ENCODE measurements at regions not wholly inside any gene's neighbourhood (a gene's known extent, or its start where the extent isn't known, plus 50 kb on each side); places are given as distances from the start of the nearest gene placed in this dataset.
"Not testable (repeated sequence)": the region's sequence is repeated elsewhere in the genome, so short reads cannot be mapped to it uniquely, and the experiment has no call there.

GRCh38 chr12:59346248-59346647 lies 249.6 kb upstream of the SLC16A7 start:
- DNase-seq (ENCODE audit: low spot score) = not testable (repeated sequence)

DNA sequence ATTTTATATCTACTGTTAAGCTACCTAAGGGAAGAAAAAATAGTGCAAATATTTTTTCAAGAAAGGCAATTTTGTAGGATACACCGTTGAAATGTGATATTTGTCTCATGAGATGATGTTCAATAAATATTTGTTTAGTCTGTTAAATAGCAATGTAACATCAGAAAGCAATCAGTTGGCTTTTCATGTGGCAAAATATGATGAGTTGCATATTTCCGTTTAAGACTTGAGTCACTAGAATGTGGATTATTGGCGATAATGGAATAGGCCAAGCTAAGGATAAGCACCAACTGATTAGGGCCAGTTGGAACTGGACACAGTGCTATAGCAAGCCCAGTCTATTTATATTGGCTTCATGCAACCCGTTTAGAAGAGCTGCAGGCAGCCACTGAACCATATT lies 250.4 kb upstream of the SLC16A7 start:
- no peak for DNase-seq (ENCODE audit: low spot score)

DNA sequence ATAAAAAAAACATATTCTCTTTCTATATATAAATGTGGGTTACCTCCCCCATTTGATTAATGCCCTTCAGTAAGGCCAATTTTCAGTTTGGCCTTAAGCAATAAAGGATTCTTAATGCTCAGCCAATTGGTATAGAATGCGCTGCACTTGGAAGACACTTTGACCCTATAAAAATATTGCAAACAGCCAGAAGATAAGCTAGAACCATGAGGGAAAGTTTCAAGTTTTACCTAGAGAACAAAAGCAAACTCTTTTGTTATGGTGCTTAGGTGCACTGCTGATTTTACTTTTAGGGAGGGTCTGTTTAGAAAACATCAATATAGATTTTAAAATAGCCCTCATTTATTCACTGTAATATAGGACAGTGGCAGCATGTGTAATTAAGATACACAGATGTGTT lies 251.6 kb upstream of the SLC16A7 start:
- no peak for DNase-seq (ENCODE audit: low spot score)

- no peak for DNase-seq (ENCODE audit: low spot score)
These were observed 266.4 kb upstream of the SLC16A7 start for GRCh38 chr12:59329462-59329861.

DNA sequence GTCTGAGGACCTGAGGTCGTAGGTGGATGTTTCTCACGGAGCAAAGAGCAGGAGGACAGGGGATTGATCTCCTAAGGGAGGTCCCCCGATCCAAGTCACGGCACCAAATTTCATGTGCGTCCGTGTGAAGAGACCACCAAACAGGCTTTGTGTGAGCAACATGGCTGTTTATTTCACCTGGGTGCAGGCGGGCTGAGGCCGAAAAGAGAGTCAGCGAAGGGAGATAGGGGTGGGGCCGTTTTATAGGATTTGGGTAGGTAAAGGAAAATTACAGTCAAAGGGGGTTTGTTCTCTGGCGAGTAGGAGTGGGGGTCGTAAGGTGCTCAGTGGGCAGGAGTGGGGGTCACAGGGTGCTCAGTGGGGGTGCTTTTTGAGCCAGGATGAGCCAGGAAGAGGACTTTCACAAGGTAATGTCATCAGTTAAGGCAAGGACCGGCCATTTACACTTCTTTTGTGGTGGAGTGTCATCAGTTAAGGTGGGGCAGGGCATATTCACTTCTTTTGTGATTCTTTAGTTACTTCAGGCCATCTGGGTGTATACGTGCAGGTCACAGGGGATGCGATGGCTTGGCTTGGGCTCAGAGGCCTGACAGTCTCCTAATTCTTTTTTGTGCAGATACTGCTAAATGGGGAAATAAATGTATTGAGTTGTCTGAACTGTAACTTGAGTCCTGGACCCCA lies 267.3 kb upstream of the SLC16A7 start:
- not testable (repeated sequence) for DNase-seq (ENCODE audit: low spot score)

DNA sequence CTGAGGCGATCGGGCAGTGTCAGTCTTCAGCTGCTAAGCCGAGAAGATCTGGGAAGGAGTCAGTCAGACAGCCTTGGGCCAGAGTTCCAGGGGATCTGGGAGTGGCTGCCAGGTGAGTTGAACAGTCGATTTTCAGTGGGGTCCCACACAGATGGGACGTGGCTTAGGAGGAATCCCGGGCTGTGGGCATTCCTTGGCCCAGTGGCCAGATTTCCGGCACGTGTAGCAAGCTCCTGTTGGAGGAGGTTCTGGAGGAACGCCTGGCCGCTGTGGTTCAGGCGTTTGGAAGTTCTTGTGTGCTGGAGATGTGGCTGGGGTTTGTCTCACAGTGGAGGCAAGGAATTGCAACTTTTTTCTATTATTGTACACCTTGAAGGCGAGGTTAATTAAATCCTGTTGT lies 269.4 kb upstream of the SLC16A7 start:
- not testable (repeated sequence) for DNase-seq (ENCODE audit: low spot score)

GRCh38 chr12:59322473-59322872 lies 273.4 kb upstream of the SLC16A7 start:
- no peak for DNase-seq (ENCODE audit: low spot score)

DNA sequence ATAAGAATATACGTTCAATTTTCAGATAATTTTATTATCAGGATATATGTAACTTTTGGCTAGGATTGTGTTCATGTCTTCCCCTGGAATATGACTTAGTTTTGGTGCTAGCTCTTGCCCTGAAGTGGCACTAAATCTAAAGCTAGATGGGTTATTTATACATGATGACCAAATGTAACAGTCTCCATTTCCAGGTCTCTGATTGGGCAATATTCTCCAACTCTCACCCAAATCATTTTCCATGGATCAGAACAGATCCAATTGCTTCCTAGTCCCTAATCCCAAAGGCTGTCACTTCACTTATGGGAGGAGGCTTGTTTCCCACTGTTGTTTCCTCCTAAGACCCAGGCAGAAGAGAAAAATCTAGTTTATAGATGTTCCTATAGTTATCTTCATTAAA lies 274.6 kb upstream of the SLC16A7 start:
- DNase-seq (ENCODE audit: low spot score) = no peak

GRCh38 chr12:59320112-59320511 lies 275.7 kb upstream of the SLC16A7 start:
- DNase-seq (ENCODE audit: low spot score) = no peak

- DNase-seq (ENCODE audit: low spot score) = no peak
These were observed 276.9 kb upstream of the SLC16A7 start for GRCh38 chr12:59318940-59319339.

GRCh38 chr12:59317598-59317997 lies 278.2 kb upstream of the SLC16A7 start:
- no peak for DNase-seq (ENCODE audit: low spot score)

- DNase-seq (ENCODE audit: low spot score) = no peak
These were observed 278.9 kb upstream of the SLC16A7 start for GRCh38 chr12:59316938-59317337.

DNA sequence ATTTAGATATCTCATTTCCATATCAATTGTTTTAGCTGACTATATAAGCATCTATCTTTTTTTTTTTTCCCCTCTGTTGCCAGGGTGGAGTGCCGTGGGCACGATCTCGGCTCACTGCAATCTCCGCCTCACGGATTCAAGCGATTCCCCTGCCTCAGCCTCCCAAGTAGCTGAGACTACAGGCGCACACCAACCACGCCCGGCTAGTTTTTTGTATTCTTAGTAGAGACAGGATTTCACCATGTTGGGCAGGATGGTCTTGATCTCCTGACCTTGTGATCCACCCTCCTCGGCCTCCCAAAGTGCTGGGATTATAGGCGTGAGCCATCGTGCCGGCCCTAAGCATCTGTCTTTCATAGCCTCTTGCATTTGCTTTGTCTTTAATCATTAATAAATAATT lies 279.5 kb upstream of the SLC16A7 start:
- DNase-seq (ENCODE audit: low spot score) = not testable (repeated sequence)

- no peak for DNase-seq (ENCODE audit: low spot score)
These were observed 281.6 kb upstream of the SLC16A7 start for GRCh38 chr12:59314209-59314608.

DNA sequence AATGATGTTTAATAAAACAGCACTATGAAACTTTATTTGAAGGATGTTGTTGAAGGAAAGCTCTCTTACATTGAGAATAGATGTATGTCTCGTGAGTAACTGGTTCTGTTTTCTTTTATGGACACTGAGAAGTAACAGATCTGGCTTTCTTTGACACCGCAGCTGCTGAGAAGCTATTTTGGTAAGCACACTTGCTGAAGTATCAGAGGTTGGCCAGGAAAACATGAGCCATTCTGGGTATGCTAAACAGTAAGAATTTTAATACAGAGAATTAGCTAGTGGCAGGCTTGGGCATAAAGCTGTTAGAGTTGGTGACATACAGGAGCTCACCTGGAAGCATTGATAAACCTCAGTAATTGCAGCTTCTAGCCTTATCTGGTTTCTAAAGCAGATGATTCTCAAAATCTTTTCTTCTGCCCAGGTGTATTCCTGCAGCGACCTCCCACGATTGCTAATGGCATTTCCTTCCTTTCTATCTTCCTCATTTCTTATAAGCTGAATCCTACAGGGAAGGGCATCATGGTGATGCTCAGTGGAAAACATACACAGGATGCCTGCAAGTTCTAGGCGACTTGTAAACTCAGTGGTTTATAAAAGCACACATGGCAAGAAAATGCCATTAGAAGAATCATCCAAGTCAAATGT lies 291.6 kb upstream of the SLC16A7 start:
- DNase-seq (ENCODE audit: low spot score) = no peak

- no peak for DNase-seq (ENCODE audit: low spot score)
These were observed 297.5 kb upstream of the SLC16A7 start for GRCh38 chr12:59298296-59298695.

GRCh38 chr12:59294221-59294620 lies 301.6 kb upstream of the SLC16A7 start:
- no peak for DNase-seq (ENCODE audit: low spot score)

- no peak for DNase-seq (ENCODE audit: low spot score)
These were observed 312.8 kb upstream of the SLC16A7 start for GRCh38 chr12:59282999-59283398.

- not testable (repeated sequence) for DNase-seq (ENCODE audit: low spot score)
These were observed 322.3 kb upstream of the SLC16A7 start for GRCh38 chr12:59273561-59273960.

DNA sequence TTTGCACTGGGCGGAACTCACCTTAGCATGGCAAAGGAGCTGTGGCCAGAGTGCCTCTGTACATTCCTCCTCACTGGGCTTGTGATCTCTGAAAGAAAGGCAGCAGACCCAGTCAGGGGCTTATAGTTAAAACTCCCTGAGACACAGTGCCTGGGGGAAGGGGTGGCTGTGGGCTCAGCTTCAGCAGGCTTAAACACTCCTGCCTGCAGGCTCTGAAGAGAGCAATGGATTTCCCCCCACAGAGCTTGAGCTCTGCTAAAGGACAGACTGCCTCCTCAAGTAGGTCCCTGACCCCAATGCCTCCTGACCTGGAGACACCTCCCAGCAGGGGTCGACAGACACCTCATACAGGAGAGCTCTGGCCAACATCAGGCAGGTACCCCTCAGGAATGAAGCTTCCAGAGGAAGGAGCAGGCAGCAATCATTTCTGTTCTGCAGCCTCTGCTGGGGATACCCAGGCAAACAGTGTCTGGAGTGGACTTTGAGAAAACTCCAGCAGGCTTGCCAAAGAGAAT lies 327.5 kb upstream of the SLC16A7 start:
- no peak for DNase-seq (ENCODE audit: low spot score)

DNA sequence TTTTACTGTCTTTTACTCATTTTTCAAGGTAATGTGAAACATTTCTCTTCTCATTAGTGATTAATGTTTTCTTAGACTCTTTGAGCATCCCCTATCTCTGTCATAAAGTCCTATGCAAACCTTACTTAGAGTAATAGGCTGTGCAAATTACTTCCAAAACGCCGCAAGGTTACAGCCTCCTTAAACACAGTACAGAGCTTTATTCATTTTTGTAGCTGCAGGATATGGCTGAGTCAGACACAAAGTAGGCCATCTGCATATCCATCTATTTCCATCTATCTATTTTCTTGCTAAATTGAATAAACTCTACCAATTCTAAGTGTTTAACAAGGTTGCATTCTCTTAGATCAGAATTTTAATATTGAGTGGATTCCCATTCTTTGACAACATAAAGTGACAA lies 335.6 kb upstream of the SLC16A7 start:
- no peak for DNase-seq (ENCODE audit: low spot score)

GRCh38 chr12:59252731-59253130 lies 332.4 kb upstream of the LRIG3 start:
- no peak for DNase-seq (ENCODE audit: low spot score)

DNA sequence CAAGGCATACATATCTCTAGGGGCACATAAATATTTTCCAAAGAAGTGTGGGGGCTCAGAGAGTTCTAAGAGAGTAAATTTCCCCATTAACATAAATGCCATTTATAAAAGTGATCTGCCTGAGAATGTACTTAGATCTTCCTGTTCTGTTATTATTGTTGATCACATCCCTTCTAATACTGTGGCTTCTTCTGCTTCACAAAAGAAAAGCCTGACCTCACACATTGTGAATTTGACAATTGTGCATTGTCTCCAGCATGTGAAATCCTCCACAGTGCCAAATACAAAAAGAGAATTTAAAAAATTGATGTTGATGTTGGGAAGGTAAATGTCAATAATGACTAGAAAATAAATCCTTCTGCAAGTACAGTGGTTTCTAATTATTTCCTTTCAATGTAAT lies 330.5 kb upstream of the LRIG3 start:
- no peak for DNase-seq (ENCODE audit: low spot score)

DNA sequence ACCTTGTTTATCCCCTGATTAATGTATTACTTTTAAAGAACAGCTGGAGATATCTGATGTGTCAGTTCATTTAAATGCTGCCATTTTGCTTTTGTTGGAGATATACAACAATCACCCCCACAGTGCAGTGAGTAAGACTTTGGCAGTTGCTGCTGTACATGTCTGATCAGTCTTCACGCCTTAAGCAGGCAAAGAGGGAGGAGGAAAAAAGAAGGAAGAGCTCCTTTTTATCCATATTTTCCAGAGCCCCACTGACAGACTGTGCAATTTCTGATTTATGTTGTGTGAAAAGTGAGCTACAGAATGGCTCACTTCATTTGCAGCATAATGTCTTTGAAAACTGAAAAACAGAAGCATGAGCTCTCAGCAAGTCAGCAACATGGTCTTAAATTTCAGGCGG lies 319.7 kb upstream of the LRIG3 start:
- DNase-seq (ENCODE audit: low spot score) = no peak

Data from H4 (cell line).